Transverse colon (tissue), 4 donors: ENCODE measurements at regions not wholly inside any gene's neighbourhood (a gene's known extent, or its start where the extent isn't known, plus 50 kb on each side); places are given as distances from the start of the nearest gene placed in this dataset.

Source experiments
- EP300 ChIP-seq: sonication (generic); formaldehyde crosslinking; IDR thresholded peaks from one replicate; pipeline ENCODE4 v1.6.1; 2017; ENCODE audit warnings: antibody characterized with exemption, low read depth
- POLR2A ChIP-seq: fragments of 450-650 bp; IDR thresholded peaks from one replicate; pipeline ENCODE4 v1.6.1; 2016; ENCODE audit warnings: antibody characterized with exemption, mild to moderate bottlenecking, moderate library complexity
- POLR2AphosphoS5 ChIP-seq, 3 donors: sonication (generic); formaldehyde crosslinking; IDR thresholded peaks; one replicate each; pipeline ENCODE4 v1.6.1; 2016; ENCODE audit warnings: antibody characterized with exemption in 3 of 3
- TF ChIP-seq, protein P1 (sequence below), 5 experiments: fragments of 200-600 bp in 3 of 5; fragments of 450-650 bp in 2 of 5; sonication (generic) in 3 of 5; IDR thresholded peaks; 1 replicate in 2 of 5; 2 replicates in 3 of 5; pipeline ENCODE4 v1.5.1; 2016 to 2017; ENCODE audit warnings: antibody characterized with exemption in 5 of 5, inconsistent platforms in 3 of 5, mild to moderate bottlenecking in 2 of 5, moderate library complexity in 1 of 5

DNA sequence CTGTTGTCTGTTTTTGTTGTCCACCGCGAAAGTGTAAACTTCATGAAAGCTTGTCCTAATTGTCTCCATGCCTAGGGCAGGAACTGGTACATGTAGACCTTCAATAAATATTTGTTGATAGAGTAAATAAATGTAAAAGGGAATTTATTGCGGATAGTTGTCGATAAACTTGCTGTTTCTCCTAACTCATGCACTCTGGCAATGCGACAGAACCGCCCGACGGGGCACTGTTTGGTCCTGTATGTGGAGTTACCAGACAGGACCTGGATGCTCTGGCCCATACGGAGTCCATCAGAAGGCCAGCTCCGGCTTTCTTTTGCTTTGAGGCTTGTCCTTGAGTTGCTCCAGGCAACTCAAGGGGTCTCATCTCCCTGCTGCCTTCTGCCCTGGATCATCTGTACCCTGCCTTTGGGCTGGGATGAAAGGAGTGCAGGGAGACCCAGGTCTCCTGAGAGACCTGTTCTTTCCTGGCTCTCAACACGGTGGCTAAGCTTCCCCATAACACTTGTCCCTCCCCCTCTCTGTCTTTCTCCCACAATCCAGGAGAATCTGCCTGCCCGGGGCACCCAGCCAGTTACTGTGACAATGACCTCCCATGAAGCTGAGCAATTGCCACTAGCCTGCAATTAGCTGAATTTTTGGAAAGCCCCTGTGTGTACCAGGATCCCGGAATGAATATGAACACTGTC is 149.5 kb upstream of the PTCH1 start:
- TF ChIP-seq POLR2A (no peak), POLR2AphosphoS5 (IDR thresholded peaks at IDR 0.05) (no peak), EP300 (no peak)
- TF ChIP-seq, protein P1, sequence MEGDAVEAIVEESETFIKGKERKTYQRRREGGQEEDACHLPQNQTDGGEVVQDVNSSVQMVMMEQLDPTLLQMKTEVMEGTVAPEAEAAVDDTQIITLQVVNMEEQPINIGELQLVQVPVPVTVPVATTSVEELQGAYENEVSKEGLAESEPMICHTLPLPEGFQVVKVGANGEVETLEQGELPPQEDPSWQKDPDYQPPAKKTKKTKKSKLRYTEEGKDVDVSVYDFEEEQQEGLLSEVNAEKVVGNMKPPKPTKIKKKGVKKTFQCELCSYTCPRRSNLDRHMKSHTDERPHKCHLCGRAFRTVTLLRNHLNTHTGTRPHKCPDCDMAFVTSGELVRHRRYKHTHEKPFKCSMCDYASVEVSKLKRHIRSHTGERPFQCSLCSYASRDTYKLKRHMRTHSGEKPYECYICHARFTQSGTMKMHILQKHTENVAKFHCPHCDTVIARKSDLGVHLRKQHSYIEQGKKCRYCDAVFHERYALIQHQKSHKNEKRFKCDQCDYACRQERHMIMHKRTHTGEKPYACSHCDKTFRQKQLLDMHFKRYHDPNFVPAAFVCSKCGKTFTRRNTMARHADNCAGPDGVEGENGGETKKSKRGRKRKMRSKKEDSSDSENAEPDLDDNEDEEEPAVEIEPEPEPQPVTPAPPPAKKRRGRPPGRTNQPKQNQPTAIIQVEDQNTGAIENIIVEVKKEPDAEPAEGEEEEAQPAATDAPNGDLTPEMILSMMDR (IDR thresholded peaks at IDR 0.05) = no peak
